Neutrophil (primary cell): ENCODE measurements at regions not wholly inside any gene's neighbourhood (a gene's known extent, or its start where the extent isn't known, plus 50 kb on each side); places are given as distances from the start of the nearest gene placed in this dataset.

Experiments used
- H3K27ac ChIP-seq: fragments of 200-600 bp; sonication (generic); 2 replicates; pipeline ENCODE4 v1.5.1; 2016; ENCODE audit warnings: mild to moderate bottlenecking, moderate library complexity
- H3K27me3 ChIP-seq: fragments of 200-600 bp; sonication (generic); 2 replicates; pipeline ENCODE4 v1.6.0; 2016; ENCODE audit warnings: mild to moderate bottlenecking
- H3K36me3 ChIP-seq: fragments of 200-600 bp; sonication (generic); 2 replicates; pipeline ENCODE4 v1.5.1; 2017
- H3K4me1 ChIP-seq, 2 experiments: fragments of 200-600 bp in 1 of 2; sonication (generic) in 1 of 2; 1 replicate in 1 of 2; 2 replicates in 1 of 2; pipeline versions ENCODE4 v1.5.1 to v1.6.1; 2013 to 2016; ENCODE audit warnings: low read depth in 1 of 2, low read length in 1 of 2, mild to moderate bottlenecking in 1 of 2, moderate library complexity in 1 of 2; ENCODE audit not compliant: control insufficient read depth in 1 of 2, insufficient read depth in 1 of 2
- H3K4me3 ChIP-seq, 2 experiments: fragments of 200-600 bp in 1 of 2; sonication (generic) in 1 of 2; 1 replicate in 1 of 2; 2 replicates in 1 of 2; pipeline ENCODE4 v1.5.1; 2013 to 2016; ENCODE audit warnings: low read depth in 1 of 2, low read length in 1 of 2, mild to moderate bottlenecking in 1 of 2, moderate library complexity in 1 of 2
- H3K9me3 ChIP-seq: fragments of 200-600 bp; sonication (generic); 2 replicates; pipeline ENCODE4 v1.5.1; 2016
- TF ChIP-seq, protein P1 (sequence below): fragments of 200-600 bp; sonication (generic); IDR thresholded peaks from 2 replicates; pipeline ENCODE4 v1.5.1; 2016; ENCODE audit warnings: antibody characterized with exemption

DNA sequence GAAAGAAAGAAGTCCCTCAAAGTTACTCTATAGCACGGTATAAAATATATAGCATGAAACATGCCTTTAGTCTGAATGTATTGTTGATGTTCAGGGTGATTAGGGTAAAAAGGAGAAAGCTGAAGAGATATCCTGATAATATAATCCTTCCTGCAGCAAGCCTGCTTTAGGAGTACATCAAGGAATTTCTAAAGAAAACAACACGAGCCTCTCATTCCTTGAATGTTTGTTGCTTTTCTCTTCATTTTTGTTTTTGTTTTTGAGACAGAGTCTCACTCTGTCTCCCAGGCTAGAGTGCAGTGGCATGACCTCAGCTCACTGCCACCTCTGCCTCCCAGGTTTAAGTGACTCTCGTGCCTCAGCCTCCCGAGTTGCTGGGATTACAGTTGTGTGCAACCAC lies 79.1 kb downstream of the CD164 start:
- TF ChIP-seq, protein P1, sequence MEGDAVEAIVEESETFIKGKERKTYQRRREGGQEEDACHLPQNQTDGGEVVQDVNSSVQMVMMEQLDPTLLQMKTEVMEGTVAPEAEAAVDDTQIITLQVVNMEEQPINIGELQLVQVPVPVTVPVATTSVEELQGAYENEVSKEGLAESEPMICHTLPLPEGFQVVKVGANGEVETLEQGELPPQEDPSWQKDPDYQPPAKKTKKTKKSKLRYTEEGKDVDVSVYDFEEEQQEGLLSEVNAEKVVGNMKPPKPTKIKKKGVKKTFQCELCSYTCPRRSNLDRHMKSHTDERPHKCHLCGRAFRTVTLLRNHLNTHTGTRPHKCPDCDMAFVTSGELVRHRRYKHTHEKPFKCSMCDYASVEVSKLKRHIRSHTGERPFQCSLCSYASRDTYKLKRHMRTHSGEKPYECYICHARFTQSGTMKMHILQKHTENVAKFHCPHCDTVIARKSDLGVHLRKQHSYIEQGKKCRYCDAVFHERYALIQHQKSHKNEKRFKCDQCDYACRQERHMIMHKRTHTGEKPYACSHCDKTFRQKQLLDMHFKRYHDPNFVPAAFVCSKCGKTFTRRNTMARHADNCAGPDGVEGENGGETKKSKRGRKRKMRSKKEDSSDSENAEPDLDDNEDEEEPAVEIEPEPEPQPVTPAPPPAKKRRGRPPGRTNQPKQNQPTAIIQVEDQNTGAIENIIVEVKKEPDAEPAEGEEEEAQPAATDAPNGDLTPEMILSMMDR, result no peak
- Histone ChIP-seq H3K9me3 (no peaks in the 10 kb centered on the region), H3K27me3 (no peaks in the 10 kb centered on the region), H3K36me3 (no peaks in the 10 kb centered on the region), H3K4me3 (no peak overlapping the region), H3K4me1 (peaks cover 6 to 10% of the 10 kb centered on the region in 2 experiments), H3K27ac (no peak overlapping the region)

DNA sequence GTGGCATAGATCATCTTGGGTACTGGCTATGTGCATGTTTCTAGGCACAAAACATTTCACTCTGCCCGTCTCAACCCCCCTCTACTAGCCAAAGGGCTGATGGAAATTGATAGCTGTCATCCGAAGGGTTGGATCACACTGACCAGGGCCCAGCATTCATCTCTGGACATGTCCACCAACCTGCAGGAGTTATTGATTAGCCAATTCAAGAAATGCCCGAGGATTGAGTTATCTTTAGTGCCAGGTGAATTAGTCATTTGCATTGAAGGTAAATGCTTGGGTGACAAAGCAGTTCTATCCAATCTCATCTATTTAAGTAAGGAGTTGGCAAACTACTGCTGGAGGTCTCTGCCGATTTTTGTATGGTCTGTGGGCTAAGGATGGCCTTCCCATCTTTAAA lies 80.1 kb downstream of the CD164 start:
- Histone ChIP-seq H3K36me3 (no peaks in the 10 kb centered on the region), H3K4me1 (peaks cover 10 to 14% of the 10 kb centered on the region in 2 experiments), H3K9me3 (no peaks in the 10 kb centered on the region), H3K27ac (no peak overlapping the region), H3K4me3 (no peak overlapping the region), H3K27me3 (no peaks in the 10 kb centered on the region)
- TF ChIP-seq, protein P1, result no peak

DNA sequence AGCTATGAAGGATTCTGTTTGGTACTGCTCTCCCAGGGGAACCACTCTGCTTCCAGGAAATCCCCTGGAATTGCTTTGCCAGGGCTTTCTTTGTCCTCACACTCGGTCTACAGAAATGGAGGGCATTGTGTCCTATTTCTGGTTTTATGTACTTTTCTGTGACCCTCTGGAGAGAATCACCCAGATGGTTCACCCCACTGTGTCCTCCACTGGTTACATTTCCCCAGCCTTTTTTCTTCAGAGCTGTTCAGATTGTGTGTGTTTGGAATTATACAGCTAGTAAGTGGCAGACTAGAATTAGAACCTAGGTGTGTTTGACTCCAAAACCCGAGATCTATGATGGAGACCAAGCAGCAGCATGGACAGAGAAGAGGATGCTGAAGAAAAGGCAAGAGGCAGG lies 80.8 kb downstream of the CD164 start:
- H3K27me3 ChIP-seq, result no peaks in the 10 kb centered on the region

DNA sequence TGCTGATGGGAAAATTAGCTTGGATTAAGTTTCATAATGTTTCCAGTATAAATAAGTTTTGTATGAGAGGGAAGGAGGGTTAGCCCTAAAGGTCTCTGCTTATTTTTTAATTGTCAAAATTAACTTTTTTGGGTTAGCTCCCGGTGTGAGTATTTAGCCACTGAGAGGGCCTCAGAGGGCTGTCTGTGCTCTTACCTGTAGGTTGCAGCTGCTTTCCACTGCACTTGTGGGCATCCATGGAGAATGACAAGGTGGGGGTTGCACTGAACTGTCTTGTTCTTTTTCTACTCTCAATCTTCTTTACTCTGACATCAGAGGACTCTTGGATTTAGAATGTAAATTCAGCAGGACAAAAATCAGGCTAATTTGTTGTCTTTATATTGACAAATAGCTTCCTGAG lies 81.4 kb downstream of the CD164 start:
- H3K9me3 ChIP-seq, result no peaks in the 10 kb centered on the region
- H3K4me3 ChIP-seq, result no peak overlapping the region
- peaks cover 10 to 14% of the 10 kb centered on the region in 2 experiments for H3K4me1 ChIP-seq
- TF ChIP-seq, protein P1, result no peak
- H3K27me3 ChIP-seq, result no peaks in the 10 kb centered on the region
- no peak overlapping the region for H3K27ac ChIP-seq
- no peaks in the 10 kb centered on the region for H3K36me3 ChIP-seq

More for the DNA sequence above, 80.8 kb downstream of the CD164 start:
- H3K4me3 ChIP-seq, result no peak overlapping the region
- no peak overlapping the region for H3K27ac ChIP-seq
- TF ChIP-seq, protein P1, result no peak
- peaks cover 10 to 14% of the 10 kb centered on the region in 2 experiments for H3K4me1 ChIP-seq
- H3K36me3 ChIP-seq, result no peaks in the 10 kb centered on the region
- no peaks in the 10 kb centered on the region for H3K9me3 ChIP-seq

DNA sequence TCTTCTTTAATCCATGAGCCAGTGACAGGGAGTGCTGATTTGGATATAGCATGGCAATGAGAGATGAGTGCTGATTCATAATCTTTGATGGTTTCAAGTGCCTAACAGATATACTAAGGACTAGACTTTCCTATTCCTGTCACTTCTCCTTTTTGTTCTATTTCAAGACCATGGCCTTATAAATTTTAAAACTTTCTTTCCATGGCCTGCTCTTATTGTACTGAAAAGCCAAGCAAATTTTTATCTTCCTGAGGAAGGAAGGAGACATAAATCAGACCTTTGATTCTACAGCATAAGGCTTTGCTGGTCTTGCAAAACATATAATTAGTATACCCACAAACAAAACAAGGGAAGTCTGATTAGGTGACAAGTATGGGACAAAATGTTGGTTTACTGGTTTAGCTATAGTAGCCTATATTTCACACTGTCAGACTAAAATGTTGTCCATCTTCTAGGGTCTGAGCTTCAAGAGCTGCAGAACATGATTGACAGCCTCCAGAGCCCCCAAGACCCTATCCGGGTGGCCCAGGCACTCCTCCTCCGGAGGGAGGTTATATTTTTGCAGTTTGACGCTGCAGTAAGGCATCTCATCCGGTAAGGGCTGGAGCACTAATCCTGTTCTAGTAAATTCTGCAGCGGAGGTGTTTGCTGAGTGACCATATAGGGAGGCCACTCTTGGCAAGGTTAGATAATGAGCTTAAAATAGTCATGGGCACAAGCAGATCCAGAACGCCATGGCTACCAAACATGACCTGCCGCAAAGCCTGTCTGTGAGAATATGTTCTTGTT lies 82.3 kb downstream of the CD164 start:
- H3K27ac ChIP-seq, result no peak overlapping the region
- TF ChIP-seq, protein P1, result no peak
- no peak overlapping the region for H3K4me3 ChIP-seq
- H3K4me1 ChIP-seq, result peaks cover 10 to 14% of the 10 kb centered on the region in 2 experiments
- H3K9me3 ChIP-seq, result no peaks in the 10 kb centered on the region
- no peaks in the 10 kb centered on the region for H3K36me3 ChIP-seq
- no peaks in the 10 kb centered on the region for H3K27me3 ChIP-seq
